HL-60 (cell line): ENCODE measurements at regions not wholly inside any gene's neighbourhood (a gene's known extent, or its start where the extent isn't known, plus 50 kb on each side); places are given as distances from the start of the nearest gene placed in this dataset.

Experiments used
- POLR2AphosphoS5 ChIP-seq: IDR thresholded peaks from 2 replicates; pipeline ENCODE4 v1.6.1; 2012; ENCODE audit warnings: low read depth
- SPI1 ChIP-seq: IDR thresholded peaks from 2 replicates; pipeline ENCODE4 v1.6.1; 2012; ENCODE audit warnings: low read depth, mild to moderate bottlenecking, borderline replicate concordance
- TF ChIP-seq, protein P1 (sequence below): IDR thresholded peaks from one replicate; pipeline ENCODE4 v1.5.1; 2011; ENCODE audit warnings: low read length, control low read depth, inconsistent platforms; ENCODE audit not compliant: insufficient read depth
- TF ChIP-seq, protein P2 (sequence below): IDR thresholded peaks from 2 replicates; pipeline ENCODE4 v1.6.1; 2012; ENCODE audit warnings: low read depth; ENCODE audit not compliant: insufficient replicate concordance

DNA sequence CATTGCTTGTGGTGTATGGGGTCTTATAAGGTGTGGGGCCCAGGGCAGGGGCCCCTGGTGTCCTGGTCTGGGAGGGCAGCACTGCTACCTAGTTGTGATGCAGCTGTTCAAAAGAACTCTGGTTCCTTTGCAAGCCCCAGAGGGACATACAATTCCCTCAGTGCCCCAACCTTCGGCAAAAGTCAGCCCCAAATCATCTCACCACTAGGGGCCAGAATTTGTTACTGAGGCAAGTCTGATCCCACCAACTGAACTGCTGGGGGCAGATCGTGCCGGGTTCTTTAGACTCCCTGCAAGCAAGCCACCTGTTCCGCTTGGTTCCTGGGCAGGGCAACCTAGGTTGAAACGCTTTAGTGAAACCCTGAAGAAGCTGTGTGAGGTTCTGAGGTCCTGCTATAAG is 180.1 kb upstream of the S100G start:
- TF ChIP-seq, protein P1, sequence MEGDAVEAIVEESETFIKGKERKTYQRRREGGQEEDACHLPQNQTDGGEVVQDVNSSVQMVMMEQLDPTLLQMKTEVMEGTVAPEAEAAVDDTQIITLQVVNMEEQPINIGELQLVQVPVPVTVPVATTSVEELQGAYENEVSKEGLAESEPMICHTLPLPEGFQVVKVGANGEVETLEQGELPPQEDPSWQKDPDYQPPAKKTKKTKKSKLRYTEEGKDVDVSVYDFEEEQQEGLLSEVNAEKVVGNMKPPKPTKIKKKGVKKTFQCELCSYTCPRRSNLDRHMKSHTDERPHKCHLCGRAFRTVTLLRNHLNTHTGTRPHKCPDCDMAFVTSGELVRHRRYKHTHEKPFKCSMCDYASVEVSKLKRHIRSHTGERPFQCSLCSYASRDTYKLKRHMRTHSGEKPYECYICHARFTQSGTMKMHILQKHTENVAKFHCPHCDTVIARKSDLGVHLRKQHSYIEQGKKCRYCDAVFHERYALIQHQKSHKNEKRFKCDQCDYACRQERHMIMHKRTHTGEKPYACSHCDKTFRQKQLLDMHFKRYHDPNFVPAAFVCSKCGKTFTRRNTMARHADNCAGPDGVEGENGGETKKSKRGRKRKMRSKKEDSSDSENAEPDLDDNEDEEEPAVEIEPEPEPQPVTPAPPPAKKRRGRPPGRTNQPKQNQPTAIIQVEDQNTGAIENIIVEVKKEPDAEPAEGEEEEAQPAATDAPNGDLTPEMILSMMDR: no peak
- TF ChIP-seq, protein P2, sequence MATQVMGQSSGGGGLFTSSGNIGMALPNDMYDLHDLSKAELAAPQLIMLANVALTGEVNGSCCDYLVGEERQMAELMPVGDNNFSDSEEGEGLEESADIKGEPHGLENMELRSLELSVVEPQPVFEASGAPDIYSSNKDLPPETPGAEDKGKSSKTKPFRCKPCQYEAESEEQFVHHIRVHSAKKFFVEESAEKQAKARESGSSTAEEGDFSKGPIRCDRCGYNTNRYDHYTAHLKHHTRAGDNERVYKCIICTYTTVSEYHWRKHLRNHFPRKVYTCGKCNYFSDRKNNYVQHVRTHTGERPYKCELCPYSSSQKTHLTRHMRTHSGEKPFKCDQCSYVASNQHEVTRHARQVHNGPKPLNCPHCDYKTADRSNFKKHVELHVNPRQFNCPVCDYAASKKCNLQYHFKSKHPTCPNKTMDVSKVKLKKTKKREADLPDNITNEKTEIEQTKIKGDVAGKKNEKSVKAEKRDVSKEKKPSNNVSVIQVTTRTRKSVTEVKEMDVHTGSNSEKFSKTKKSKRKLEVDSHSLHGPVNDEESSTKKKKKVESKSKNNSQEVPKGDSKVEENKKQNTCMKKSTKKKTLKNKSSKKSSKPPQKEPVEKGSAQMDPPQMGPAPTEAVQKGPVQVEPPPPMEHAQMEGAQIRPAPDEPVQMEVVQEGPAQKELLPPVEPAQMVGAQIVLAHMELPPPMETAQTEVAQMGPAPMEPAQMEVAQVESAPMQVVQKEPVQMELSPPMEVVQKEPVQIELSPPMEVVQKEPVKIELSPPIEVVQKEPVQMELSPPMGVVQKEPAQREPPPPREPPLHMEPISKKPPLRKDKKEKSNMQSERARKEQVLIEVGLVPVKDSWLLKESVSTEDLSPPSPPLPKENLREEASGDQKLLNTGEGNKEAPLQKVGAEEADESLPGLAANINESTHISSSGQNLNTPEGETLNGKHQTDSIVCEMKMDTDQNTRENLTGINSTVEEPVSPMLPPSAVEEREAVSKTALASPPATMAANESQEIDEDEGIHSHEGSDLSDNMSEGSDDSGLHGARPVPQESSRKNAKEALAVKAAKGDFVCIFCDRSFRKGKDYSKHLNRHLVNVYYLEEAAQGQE: no peak
- no peak for TF ChIP-seq POLR2AphosphoS5
- no peak for TF ChIP-seq SPI1
